GM10266 (cell line): ENCODE measurements at regions not wholly inside any gene's neighbourhood (a gene's known extent, or its start where the extent isn't known, plus 50 kb on each side); places are given as distances from the start of the nearest gene placed in this dataset.

Source experiments
- DNase-seq: peaks from one replicate; pipeline ENCODE4 v3.0.0; 2012; ENCODE audit errors: extremely low spot score
- TF ChIP-seq, protein P1 (sequence below): IDR thresholded peaks from 2 replicates; pipeline ENCODE4 v1.5.1; 2012; ENCODE audit warnings: mild to moderate bottlenecking, low read depth; ENCODE audit not compliant: control insufficient read depth, insufficient read depth; ENCODE audit errors: missing control alignments

DNA sequence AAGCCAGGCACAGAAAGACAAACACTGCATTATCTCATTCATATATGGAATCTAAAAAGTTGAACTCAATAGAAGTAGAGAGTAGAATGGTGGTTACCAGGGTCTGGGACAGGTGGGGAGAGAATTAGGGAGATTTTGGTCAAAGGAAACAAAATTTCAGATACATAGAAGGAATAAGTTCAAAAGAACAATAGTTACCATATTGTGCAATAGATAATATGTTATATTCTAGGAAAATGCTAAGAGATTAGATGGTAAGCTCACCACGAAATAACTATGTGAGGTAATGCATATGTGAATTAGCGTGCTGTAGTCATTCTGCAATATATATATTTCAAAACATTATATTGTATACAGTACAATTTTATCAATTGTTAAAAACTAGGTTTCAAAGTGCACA is 442.5 kb downstream of the KCNH5 start:
- no peak for DNase-seq
- TF ChIP-seq, protein P1, sequence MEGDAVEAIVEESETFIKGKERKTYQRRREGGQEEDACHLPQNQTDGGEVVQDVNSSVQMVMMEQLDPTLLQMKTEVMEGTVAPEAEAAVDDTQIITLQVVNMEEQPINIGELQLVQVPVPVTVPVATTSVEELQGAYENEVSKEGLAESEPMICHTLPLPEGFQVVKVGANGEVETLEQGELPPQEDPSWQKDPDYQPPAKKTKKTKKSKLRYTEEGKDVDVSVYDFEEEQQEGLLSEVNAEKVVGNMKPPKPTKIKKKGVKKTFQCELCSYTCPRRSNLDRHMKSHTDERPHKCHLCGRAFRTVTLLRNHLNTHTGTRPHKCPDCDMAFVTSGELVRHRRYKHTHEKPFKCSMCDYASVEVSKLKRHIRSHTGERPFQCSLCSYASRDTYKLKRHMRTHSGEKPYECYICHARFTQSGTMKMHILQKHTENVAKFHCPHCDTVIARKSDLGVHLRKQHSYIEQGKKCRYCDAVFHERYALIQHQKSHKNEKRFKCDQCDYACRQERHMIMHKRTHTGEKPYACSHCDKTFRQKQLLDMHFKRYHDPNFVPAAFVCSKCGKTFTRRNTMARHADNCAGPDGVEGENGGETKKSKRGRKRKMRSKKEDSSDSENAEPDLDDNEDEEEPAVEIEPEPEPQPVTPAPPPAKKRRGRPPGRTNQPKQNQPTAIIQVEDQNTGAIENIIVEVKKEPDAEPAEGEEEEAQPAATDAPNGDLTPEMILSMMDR, result no peak

DNA sequence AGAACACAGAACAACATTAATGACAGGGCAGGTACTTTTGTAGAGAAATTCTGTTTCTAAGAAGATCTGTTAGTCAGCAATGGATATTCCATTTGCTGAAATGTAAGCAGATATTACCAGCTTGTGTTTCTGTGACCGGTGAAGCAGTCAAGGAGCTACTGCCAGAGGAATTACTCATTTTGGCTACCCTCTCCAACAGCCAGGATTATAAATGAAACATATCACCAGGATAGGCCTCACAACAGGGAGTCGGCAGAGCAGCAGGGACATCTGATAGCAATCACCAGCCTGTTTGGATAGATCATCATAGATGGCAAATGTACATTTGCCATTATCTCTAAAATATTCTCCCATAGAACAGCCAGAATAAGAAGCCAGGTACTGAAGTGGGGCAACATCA is 440.7 kb downstream of the KCNH5 start:
- TF ChIP-seq, protein P1, result no peak
- DNase-seq, result no peak

DNA sequence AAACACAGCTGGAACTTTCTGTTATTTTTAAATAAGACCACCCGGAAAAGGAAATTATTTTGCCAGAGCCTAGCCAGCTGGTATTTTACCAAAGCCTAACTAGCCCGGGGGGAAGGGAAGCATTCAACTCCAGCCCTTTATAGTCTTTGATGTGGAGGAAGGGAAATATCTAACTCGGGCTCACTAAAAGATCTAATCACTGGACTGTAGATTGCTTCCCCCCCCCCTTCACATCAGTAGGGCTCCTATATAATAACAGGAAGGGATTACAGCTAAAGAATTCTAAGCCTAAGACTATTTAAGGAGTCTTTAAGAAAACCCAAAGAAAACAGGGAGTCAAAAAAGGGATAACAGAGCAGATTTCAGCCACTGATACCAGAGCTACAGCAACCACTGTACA is 431.1 kb downstream of the KCNH5 start:
- no peak for DNase-seq

DNA sequence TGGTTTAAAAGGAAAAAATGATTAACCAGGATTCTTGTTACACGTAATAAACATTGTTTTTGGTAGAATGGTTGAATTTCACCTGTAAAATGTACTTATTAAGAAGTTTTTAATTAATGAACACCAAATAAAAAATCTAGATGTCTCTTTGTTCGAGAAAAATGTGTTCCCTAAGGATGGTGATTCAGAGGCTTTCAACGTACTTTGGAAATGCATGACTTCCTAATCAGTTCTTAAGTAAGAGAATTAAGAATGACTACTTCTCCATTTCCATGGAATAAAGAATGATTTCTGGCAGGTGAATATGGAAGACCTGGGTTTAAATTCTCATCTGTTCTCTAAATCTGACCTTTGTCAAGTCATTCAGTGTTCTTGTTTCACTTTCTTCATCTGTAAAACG is 428.6 kb downstream of the KCNH5 start:
- no peak for DNase-seq
- TF ChIP-seq, protein P1, result no peak

More for the DNA sequence above, 431.1 kb downstream of the KCNH5 start:
- TF ChIP-seq, protein P1, result no peak

DNA sequence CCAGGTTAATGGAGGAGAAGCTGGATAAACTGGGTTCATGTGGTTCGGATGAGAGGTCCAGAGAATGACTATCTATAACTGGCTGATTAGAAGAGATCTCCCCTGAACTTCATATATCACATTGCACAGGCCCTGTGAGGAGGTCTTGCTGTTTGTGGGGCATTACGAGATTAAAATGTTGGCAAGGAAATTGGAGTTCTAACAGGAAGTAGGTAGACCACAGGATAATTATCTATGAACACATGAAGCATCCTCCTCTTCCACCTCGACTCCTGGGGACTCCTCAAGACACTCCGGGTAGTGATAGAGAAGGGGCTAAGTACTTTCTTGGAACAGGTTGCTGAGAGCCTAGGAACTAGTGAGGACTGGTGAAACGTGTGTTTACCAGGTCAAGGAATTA is 418.8 kb downstream of the KCNH5 start:
- TF ChIP-seq, protein P1, result no peak
- DNase-seq, result no peak

DNA sequence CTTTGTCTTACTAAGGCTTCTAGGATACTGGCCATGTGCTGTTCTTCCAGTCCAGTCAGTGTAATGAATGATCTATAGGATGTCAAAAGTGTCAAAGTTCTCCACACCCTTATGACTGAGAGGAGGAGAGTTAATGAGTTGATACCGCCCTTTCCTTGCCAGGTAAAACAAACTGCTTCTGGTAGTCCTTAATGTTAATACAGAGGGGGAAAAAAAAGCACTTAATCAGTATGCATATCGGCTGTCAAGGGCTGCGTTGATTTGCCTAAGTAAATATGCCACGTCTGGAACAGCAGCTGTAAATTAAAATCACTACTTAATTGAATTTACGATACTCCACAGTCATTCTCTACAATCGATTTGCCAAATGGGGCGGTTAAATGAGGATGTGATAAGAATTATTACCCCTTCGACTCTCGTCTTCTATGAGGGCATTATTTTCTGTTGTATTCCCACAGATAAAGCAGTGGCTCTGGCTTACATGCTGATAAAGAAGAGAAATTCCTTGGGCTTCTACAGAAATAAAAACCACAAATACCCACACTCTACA is 416.0 kb downstream of the KCNH5 start:
- DNase-seq, result no peak
- TF ChIP-seq, protein P1, result no peak

DNA sequence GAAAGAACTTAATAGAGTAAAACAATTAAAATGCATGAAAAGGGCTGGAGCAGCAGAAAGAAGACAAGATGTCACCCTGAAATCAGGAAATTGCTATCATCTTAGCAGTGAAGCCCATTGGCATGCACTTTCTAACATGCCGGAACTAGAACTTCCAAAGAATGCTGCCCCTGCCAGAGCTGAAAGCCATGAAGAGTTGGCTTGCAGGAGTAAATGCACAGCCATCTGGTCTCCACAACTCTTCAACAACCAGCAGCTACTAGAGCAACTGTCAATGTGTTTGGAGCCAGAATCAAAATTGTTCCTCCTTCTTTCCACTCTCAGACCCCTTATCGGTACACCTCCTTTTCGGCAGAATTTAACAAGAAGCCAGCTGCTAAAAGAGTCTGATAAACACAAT is 414.1 kb downstream of the KCNH5 start:
- TF ChIP-seq, protein P1, result no peak
- no peak for DNase-seq
